SK-N-SH treated with all-trans-retinoic acid at 6 μM for 48 hours (cell line): ENCODE measurements at regions not wholly inside any gene's neighbourhood (a gene's known extent, or its start where the extent isn't known, plus 50 kb on each side); places are given as distances from the start of the nearest gene placed in this dataset.

ENCODE experiments used
- ARNTL ChIP-seq: fragments of 450-650 bp; formaldehyde crosslinking; IDR thresholded peaks from 2 replicates; pipeline ENCODE4 v1.5.0; 2020; ENCODE audit warnings: low read depth, mild to moderate bottlenecking, moderate library complexity, borderline replicate concordance
- ESRRG ChIP-seq: fragments of 250-450 bp; sonication (Bioruptor Pico); IDR thresholded peaks from 2 replicates; pipeline ENCODE4 v1.6.1; 2021; ENCODE audit warnings: mild to moderate bottlenecking
- SNAI2 ChIP-seq: fragments of 250-450 bp; sonication (Bioruptor Pico); IDR thresholded peaks from 2 replicates; pipeline ENCODE4 v1.5.0; 2020; ENCODE audit warnings: mild to moderate bottlenecking, moderate library complexity
- ZFP3 ChIP-seq: fragments of 250-450 bp; sonication (Bioruptor Pico); IDR thresholded peaks from 2 replicates; pipeline ENCODE4 v1.5.0; 2020; ENCODE audit warnings: mild to moderate bottlenecking, moderate library complexity
- ZNF8 ChIP-seq: fragments of 450-650 bp; formaldehyde crosslinking; IDR thresholded peaks from 2 replicates; pipeline ENCODE4 v1.5.0; 2020; ENCODE audit warnings: mild to moderate bottlenecking, moderate library complexity
- TF ChIP-seq, protein P1 (sequence below): fragments of 250-450 bp; sonication (Bioruptor Pico); IDR thresholded peaks from 2 replicates; pipeline ENCODE4 v1.8.0; 2020; ENCODE audit warnings: mild to moderate bottlenecking, moderate library complexity, borderline replicate concordance

DNA sequence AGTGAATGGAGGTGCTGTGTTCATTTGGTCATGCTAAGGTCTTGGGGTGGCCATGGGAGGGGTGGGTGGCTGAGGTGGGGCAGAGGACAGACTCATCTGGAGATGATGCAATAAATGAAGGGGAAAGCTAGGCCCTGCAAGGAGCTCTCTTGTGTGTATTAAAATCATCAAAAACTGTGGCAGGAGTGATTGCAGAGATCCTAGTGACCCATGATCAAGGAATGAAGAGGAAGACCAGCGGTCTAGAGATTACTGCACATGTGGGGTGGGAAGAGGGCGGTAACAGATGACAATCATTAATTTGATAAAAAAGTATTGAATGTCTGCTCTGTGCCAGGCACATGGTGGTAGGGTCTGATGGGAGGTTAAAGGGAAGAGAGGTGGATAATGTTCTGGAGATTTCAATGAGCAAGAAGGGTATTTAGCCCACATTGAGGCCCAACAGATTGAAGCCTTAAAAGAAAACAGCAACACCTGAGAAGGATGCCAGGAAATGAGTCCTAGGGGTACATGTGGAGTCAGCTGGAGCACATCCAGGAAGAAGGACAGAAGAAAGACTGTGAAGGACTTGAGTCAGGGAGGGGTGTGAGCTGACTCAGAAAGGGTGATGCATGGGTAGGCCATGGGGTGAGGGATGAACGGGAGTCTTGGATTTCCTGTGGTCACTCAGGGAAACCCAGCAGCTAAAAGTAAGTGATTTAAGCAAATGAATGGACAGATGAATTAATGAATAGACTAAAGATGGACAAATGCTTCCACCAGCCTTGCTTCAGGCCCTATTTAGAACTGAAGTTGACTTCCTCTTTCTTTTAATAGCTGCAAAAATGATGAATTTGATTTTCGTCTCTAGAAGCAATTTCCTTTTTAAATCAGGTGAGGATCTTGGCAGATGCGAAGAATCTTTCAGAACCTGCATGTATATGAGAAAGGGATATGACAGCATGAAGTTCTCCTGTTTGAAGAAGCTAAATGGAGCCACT lies 83.1 kb upstream of the IGFBP3 start:
- no peak for TF ChIP-seq ARNTL (CRISPR knock-in tag)
- no peak for TF ChIP-seq SNAI2 (CRISPR knock-in tag)
- no peak for TF ChIP-seq ZFP3
- TF ChIP-seq, protein P1, sequence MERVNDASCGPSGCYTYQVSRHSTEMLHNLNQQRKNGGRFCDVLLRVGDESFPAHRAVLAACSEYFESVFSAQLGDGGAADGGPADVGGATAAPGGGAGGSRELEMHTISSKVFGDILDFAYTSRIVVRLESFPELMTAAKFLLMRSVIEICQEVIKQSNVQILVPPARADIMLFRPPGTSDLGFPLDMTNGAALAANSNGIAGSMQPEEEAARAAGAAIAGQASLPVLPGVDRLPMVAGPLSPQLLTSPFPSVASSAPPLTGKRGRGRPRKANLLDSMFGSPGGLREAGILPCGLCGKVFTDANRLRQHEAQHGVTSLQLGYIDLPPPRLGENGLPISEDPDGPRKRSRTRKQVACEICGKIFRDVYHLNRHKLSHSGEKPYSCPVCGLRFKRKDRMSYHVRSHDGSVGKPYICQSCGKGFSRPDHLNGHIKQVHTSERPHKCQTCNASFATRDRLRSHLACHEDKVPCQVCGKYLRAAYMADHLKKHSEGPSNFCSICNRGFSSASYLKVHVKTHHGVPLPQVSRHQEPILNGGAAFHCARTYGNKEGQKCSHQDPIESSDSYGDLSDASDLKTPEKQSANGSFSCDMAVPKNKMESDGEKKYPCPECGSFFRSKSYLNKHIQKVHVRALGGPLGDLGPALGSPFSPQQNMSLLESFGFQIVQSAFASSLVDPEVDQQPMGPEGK (CRISPR knock-in tag) = no peak
- no peak for TF ChIP-seq ESRRG (CRISPR knock-in tag)
- TF ChIP-seq ZNF8 = no peak
